ENCODE measurements at regions not wholly inside any gene's neighbourhood (a gene's known extent, or its start where the extent isn't known, plus 50 kb on each side); places are given as distances from the start of the nearest gene placed in this dataset.

- TF ChIP-seq CTCF (IDR thresholded peaks at IDR 0.05) = no peak
- DNase-seq (no peak), ATAC-seq (no peak)
- intact Hi-C loops (cut with DNase I) = no loop called here
- Histone ChIP-seq H3K9me3 (no peaks in the 10 kb centered on the region), H3K4me3 (no peak overlapping the region), H3K27me3 (peaks cover 0 to 4% (median 0%) of the 10 kb centered on the region in 7 donors), H3K4me1 (no peaks in the 10 kb centered on the region), H3K36me3 (no peaks in the 10 kb centered on the region), H3K27ac (no peak overlapping the region)
- 79% methylated on average over 3 of the region's 3 CpGs for WGBS, 2 donors
These were observed 292.3 kb upstream of the FANCL start for GRCh38 chr2:58533376-58533775.

GRCh38 chr2:58532641-58533040, 291.5 kb upstream of the FANCL start:
- no peak overlapping the region for H3K4me3 ChIP-seq
- DNase-seq (no peak), ATAC-seq (no peak)
- 85 to 93% methylated on average over 3 of the region's 3 CpGs for WGBS, 2 donors
- no peak overlapping the region for H3K27ac ChIP-seq
- H3K27me3 ChIP-seq = peaks cover 0 to 4% (median 0%) of the 10 kb centered on the region in 7 donors
- no peaks in the 10 kb centered on the region for H3K36me3 ChIP-seq
- intact Hi-C loops (cut with DNase I) = no loop called here
- TF ChIP-seq CTCF (IDR thresholded peaks at IDR 0.05) = no peak
- H3K9me3 ChIP-seq = no peaks in the 10 kb centered on the region
- no peaks in the 10 kb centered on the region for H3K4me1 ChIP-seq

GRCh38 chr2:58527647-58528046, 286.5 kb upstream of the FANCL start:
- DNase-seq = no peak
- Histone ChIP-seq H3K4me1 (no peaks in the 10 kb centered on the region), H3K4me3 (no peak overlapping the region), H3K27me3 (peaks cover 0 to 8% (median 3%) of the 10 kb centered on the region in 7 donors), H3K27ac (no peak overlapping the region), H3K36me3 (no peaks in the 10 kb centered on the region), H3K9me3 (no peaks in the 10 kb centered on the region)
- intact Hi-C loops (cut with DNase I) = no loop called here
- ATAC-seq = no peak
- 82 to 89% methylated on average over 3 of the region's 3 CpGs for WGBS, 2 donors
- no peak for TF ChIP-seq CTCF (IDR thresholded peaks at IDR 0.05)

GRCh38 chr2:58521803-58522554, 280.9 kb upstream of the FANCL start:
- Histone ChIP-seq H3K9me3 (no peaks in the 10 kb centered on the region), H3K27me3 (peaks cover 0 to 8% (median 3%) of the 10 kb centered on the region in 7 donors), H3K4me3 (no peak overlapping the region), H3K36me3 (no peaks in the 10 kb centered on the region), H3K4me1 (no peaks in the 10 kb centered on the region), H3K27ac (no peak overlapping the region)
- no peak for DNase-seq
- WGBS, 2 donors = 53 to 58% methylated on average over 7 of the region's 7 CpGs
- no peak for ATAC-seq
- no peak for TF ChIP-seq CTCF (IDR thresholded peaks at IDR 0.05)
- intact Hi-C loops (cut with DNase I) = no loop called here

Data from heart right ventricle (tissue), 16 donors.